NOMO-1 treated with DMSO at 0.1 percent for 48 hours (cell line): ENCODE measurements at regions not wholly inside any gene's neighbourhood (a gene's known extent, or its start where the extent isn't known, plus 50 kb on each side); places are given as distances from the start of the nearest gene placed in this dataset.

Experiments used
- DNase-seq: peaks from one replicate; lab custom pipeline; 2025; ENCODE audit not compliant: unreplicated experiment; lab: John Stamatoyannopoulos, UW

DNA sequence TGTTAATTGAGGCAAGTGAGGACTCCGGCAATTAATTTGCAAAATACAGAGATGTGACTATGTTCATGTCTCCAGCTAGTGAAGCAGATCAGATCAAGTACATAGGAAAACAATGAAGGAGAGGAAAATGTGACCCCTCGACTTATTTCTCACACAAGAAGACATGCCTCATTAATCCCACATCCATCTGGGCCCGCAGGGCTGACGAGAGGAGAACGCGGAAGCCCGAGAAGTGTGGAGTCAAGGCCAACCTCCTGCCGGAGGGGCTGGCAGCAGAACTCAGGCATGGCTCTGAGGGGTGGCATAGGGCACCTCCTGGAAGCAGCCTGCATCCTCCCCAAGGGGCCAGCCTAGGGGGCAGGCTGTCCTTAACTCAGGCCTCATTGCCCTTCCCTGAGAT, 54.4 kb downstream of the ZNF503 start:
- DNase-seq = no peak

DNA sequence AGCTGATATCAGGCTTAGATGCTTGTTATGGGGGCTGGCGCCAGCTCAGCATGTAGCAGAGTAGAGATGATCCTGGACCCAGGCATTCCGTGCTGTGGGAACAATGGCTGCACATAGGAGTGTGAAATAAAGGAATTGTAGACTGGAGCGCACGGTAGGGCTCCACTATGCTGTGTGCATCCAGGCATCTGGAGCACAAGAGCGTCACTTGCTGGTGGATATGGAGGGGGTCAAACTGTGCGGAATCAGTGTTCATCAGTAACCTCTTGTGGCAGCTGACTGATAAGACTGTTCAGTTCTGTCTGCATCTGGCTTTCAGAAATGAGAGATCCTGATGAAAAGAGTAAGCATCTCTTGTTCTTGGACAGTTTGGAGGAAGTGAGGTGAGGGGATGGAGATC, 55.8 kb downstream of the ZNF503 start:
- no peak for DNase-seq

DNA sequence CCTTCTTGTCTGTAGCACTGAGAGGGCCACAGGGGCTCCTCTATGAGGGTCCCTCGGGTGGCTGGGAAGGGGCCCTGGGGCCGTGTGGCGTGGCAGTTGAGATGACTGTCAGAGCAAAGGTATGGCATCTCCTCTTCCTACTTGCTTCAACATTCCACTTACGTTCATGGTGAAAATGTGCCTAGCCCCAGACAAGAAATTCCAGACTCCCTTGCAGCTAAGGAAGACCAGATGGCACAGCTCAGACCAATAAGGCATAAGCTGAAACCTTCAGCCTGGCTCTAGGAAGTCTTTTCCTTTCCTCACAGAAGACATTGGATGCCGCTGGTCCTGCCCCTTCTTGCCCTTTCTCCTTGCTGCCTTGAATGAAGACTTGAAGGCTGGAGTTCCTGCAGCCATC, 57.4 kb downstream of the ZNF503 start:
- no peak for DNase-seq

DNA sequence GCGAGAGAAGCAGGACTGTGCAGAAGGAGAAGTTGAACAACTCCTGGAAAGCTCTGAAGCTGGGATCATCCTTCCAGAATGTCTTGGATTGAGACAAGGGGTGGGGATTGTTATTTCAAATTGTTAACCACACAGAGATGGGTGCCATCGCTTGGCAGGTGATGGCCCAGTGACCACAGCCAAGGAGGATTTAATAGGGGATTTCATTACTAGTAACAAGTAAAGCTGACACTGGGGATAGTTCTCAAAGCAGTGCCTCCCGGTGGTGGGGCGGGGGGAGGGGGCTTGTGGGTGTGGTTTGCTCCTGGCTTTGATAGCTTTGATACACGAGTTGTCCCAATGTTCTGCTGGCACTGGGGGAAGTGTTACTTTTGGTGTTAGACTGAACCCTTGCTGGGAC, 59.2 kb downstream of the ZNF503 start:
- no peak for DNase-seq

DNA sequence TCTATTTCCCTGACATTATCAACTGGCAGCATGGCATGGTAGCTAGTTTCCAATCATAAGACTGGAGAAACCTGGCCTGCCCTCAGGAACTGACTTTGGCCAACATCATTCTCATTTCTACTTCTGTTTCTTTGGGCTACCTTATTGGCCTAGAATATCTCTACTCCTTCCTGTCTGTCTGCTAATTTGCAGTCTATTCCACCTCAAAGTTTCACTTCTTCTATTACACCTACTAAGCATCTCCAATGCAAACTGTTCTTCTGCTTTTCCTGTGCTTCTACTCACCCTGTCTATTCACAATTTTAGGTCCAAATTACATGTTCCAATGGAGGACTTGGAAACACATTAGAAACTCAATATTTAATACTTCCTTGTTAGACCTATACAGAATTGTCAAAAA, 65.6 kb downstream of the ZNF503 start:
- DNase-seq = peak; percentile 97

DNA sequence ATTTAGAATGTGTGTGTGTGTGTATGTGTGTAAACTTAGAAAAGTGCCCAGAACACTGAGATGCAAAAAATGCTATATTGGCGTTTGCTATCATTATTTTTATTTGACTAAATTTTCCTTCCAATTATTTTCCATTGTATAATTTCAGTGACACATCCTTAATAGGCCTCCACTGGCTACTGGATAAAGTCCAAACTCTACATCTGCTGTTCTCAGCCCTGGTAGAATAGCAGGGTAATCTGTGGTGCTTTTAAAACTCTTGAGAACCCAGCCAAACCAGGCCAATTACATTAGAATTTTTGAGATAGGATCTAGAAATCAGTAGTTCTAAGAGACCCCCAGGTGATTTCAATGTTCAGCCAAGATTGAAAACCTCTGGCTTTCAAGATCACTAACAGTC, 66.4 kb downstream of the ZNF503 start:
- no peak for DNase-seq

DNA sequence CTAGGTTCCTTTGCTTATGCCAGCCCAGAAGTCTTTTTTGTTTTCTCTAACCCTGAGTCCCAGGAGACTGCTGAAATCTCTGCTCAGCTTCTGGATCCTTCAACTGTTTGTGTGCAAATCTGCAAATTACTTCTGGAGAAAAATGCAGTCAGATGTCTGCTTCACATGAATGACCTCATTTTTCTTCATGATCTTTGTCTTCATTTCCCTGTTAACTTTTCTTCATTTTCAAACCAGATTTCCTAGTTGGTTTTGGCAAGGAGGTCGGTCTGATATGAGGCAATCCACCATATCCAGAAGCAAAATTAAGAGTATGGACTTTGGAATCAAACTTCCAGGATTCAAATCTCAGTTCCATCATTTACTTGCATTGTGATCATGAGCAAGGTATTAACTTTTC, 66.8 kb downstream of the ZNF503 start:
- DNase-seq = no peak

DNA sequence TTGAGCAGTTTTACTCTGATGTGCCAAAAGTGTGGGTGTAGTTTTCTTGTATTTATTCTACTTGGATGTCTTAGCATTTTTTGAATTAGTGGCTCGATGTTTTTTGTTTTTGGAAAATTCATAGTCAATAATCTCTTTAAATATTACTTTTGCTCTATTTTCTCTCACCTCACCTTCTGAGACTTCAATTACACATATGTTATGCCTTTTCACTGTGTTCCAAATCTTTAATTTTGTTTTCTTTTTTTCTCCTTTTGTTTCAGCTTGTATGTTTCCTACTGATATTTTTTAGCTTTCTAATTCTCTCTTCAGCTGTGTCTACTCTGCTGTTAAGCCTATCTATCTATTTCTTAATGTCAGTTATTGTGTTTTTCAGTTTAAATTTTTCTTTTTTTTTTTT, 69.5 kb downstream of the ZNF503 start:
- DNase-seq = no peak

DNA sequence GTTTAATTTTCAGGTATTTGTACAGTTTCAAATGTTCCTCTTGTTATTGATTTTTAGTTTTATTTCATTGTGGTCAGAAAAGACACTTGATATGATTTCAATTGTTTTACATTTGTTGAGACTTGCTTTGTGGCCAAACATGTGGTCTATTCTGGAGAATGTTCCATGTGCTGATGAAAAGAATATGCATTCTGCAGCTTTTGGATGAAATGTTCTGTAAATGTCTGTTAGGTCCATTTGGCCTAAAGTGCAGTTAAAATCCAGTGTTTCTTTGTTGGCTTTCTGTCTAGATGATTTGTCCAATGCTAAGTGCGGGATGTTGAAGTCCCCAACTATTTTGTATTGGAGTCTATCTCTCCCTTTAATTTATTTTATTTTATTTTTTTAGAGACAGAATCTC, 70.5 kb downstream of the ZNF503 start:
- no peak for DNase-seq

DNA sequence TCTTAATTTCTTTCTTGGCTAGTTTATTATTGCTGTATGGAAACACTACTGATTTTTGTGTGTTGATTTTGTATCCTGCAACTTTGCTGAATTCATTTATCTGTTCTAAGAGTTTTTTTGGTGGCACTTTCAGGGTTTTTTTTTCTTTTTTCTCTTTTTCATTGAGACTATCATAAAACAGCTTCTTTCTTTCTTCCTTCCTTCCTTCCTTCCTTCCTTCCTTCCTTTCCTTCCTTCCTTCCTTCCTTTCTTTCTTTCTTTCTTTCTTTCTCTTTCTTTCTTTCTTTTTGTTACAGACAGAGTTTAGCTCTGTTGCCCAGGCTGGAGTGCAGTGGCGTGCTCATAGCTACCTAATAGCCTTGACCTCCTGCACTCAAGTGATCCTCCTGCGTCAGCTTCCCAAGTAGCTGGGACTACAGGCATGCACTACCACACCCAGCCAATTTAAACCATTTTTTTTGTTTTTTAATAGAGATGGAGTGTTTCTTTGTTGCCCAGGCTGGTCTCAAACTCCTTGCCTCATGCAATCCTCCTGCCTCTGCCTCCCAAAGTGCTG, 72.3 kb downstream of the ZNF503 start:
- DNase-seq = no peak

DNA sequence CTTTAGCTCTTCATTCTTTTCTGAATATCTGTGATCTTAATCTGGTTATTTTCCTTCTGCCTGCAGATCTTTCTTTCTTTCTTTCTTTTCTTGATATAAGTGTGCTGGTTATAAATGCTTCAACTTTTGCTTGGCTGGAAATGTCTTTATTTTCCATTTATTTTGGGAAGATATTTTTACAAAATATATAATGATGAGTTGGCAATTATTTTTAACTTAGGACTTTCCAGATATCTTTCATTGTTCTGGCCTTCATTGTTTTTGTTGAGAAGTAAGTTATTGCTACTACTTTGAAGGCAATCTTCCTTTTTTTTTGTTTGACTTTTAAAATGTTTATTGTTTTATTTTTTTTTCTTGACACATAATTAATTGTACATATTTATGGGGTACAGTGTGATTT, 75.3 kb downstream of the ZNF503 start:
- DNase-seq = no peak

DNA sequence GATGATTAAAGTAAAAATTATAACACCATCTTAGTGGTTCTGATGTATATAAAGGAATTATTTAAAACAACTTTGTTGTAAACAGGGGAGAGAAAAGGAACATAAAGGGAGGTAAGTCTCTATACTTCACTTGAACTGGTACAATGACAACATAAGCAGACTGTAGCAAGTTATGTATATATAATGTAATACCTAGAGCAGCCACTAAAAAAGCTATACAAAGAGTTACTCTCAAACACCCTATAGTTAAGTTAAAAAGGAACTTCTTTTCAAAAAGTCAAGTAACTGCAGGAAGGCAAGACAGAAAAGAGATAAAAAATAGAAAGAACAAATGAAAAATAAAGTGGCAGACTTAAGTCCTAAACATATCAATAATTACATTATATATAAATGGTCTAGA, 82.3 kb downstream of the ZNF503 start:
- DNase-seq = no peak

DNA sequence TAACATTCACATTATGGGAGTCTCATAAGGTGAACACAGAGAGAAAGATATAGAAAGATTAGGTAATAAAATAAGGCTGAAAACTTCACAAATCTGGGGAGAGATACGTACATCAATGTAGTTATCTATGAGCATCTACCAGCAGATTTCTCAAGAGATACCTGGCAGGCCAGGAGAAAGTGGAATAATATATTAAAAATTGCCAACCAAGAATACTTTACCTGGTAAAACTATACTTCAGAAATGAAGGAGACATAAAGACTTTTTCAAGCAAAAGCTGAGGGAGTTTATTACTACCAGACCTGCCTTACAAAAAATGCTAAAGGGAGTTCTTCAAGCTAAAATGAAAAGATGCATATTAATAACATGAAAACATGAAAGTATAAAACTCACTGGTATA, 78.8 kb upstream of the COMTD1 start:
- no peak for DNase-seq

DNA sequence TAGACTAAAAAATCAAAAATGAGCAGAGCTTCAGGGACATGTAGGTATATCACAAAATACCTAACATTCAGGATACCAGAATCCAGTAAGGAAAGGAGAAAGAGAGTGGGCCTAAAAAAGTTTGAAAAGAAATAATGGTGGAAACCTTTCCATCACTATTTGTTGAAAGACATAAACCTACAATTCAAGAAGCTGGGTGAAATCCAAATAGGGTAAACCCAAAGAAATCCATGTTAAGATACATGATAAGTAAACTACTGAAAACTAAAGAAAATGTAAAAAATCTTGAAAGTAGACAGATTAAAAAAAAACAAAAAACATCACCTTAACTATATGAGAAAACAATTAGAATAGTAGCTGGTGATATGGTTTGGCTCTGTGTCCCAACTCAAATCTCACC, 76.7 kb upstream of the COMTD1 start:
- no peak for DNase-seq

DNA sequence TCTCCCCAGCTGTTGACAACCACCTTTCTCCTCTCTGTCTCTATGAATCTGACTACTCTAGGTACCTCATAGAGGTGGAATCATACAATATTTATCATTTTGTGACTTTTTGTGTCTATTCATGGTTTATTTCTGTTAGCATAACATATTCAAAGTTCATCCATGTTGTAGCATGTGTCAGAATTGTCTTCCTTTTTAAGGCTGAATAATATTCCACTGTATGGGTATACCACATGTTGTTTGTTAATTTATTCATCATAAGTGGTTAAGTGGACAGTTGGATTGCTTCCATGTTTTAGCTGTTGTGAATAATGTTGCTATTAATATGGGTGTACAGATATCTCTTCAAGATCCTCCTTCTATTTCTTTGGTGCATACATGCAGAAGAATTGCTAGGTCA, 69.9 kb upstream of the COMTD1 start:
- no peak for DNase-seq

DNA sequence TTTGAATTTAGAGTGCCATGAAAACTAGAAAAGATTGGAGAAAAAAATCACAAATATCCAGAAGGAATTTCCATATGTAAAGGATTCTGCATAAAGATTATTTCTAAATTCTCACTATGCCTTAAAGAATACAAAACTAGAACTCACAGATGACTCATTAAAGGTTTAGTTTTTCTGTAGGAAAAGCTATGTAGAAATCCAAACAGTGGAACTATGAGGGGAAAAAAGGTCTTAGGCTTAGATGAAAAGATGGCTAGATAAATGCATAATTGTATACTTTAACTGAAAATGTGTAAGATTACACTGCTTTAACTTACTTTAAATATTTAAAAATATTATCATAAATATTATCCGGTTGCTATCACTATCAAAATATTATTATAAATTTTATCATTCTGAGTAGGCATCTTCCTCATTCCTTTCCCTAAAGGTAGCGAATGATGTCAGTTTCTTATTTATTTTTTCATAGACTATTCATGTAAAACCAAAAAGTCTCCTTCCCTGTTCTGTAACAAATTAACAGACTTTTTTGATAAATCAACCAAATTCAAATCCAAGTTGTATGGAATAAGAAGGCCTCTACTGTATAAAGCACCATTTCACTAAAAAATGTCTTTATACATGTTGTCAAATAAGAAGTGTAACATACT, 69.1 kb upstream of the COMTD1 start:
- DNase-seq = no peak

DNA sequence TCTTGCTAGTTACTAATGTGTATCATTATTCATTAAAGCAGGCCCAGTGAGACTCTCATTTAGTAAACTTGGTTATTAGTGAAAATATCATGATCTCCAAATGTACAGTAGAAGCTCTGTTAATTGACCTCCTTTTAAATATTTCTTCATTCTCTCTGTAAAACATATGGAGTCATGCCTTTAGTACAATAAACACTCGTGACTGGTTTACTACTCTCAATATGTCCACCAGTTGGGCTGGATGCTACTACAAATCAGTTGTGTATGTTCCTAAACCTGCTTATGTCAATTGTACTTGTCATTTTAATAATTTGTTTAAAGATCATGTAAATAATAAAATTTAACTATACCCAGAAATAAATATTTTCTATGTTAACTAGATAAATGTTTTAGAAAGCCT, 68.6 kb upstream of the COMTD1 start:
- no peak for DNase-seq

DNA sequence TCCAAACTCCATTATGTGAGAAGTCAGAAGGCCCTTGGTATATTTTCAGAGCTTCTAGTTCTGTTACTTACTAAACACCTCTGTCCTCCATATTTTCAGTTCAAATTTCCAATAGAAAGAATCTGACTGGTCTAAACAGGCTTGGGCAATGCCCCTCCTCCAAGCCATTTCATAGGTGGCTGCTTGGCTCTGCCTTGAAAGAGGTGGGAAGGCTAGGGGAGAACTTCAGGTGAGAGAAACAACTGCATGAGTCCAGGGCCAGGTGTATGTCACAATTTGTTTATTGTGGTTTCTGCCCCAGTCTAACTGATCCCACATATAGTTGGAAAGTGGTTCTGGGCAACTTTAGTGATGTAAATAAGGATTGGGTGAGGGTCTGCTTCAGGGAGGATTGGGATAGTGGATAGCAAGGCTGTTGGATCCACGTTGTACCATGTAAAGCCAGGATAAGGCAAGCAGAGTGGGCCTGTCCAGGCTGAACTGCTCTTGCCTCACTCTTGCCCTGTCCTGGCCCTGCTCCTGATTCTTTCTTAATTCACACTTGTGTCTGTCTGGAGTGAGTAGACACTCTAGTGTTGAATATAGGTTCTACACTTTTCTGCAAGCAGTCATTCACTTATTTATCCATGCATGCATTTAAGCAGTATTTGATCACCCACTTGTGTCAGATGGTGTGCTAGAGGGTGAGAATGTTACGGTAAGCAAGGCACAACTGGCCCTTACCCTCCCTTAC, 67.5 kb upstream of the COMTD1 start:
- DNase-seq = no peak

DNA sequence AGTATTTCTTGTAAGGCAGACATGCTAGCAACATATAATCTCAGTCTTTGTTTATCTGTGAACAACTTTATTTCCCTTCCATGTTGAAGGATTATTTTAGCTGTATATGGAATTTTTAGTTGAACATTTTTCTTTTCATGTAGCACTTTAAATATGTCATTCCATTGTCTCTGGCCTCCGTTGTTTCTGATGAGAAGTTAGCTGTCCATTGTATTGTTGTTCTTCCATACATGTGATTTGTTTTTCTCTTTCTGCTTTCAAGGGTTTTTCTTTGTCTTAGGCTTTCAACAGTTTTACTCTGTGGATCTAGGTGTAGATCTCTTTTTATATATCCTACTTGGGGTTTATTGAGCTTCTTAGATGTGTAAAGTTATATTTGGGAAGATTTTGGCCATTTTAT, 66.3 kb upstream of the COMTD1 start:
- DNase-seq = no peak

DNA sequence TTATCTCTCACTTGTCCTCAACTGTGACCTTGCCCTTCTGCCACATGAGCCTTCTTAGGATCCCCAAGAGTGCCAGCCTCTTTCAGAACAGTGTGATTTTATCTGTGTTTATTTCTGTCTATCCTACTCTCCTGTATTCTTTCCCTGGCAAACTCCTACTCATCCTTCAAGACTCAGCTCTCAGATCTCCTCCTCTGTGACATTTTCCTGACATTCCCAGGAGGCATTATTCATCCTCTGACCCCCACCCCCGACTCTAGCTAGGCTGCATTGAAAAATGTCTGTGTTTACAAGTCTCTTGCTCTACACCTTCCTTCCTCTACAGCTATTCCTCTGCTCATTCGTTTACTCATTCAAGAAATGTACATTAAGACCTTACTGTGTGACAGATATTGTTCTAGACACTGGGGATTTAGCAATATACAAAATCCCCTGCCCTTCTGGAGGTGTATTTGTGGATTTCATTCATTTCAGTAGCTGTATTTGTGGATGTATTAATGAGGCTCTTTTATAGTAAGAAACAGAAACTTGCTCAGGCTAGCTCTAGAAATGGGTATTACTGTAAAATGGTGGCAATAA, 61.4 kb upstream of the COMTD1 start:
- DNase-seq = no peak

DNA sequence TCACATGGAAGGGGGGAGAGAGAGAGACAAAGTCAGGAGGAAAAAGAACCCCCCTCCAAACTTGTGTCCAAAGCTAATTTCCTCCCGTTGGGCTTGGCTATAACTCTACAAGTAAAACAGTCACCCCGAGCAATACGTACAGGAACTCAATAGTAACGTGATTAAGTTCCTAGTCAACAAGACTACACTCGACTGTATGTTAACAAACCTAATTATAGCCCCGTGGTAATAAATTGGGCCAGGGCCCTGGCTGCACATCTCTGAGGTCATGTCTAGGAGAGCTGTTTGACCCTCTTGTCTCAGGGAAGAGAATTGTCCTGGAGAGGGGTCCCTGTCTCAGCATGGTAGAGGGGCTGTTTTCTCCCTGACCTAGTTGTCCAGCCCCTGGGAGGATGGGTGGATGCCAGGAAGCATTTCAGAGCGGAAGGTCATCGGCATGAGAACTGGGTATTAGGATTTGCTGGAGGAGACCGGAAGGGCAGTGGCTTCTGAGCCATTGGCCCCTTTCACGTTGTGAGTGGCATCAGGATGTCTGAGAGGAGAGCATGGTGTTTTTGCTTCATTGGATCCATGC, 60.2 kb upstream of the COMTD1 start:
- peak; percentile 16 for DNase-seq
